Activated naive CD4-positive, alpha-beta T cell treated with anti-CD3 and anti-CD28 coated beads, Interleukin-2, amount 50 U/mL, for 72 hours (primary cell): ENCODE measurements at regions not wholly inside any gene's neighbourhood (a gene's known extent, or its start where the extent isn't known, plus 50 kb on each side); places are given as distances from the start of the nearest gene placed in this dataset.

Experiments used
- ATAC-seq, 2 donors: fragments of 150-1000 bp; cut with Tn5 transposase; 2 replicates each; pipeline ENCODE4 v1.10.0; 2021; ENCODE audit warnings: mild to moderate bottlenecking in 2 of 2, moderate library complexity in 2 of 2
- DNase-seq, 2 donors: peaks; one replicate each; pipeline ENCODE4 v3.0.0; 2021 to 2022; ENCODE audit warnings: low spot score in 2 of 2
- H3K27ac Mint-ChIP-seq, 2 donors: one replicate each; pipeline ENCODE4 v1.8.0; 2022; ENCODE audit warnings: mild to moderate bottlenecking in 2 of 2, mixed read lengths in 2 of 2
- H3K36me3 Mint-ChIP-seq, 2 donors: one replicate each; pipeline ENCODE4 v1.8.0; 2022; ENCODE audit warnings: mixed read lengths in 2 of 2
- H3K9me3 Mint-ChIP-seq, 2 donors: one replicate each; pipeline ENCODE4 v1.8.0; 2022; ENCODE audit warnings: mixed read lengths in 2 of 2

DNA sequence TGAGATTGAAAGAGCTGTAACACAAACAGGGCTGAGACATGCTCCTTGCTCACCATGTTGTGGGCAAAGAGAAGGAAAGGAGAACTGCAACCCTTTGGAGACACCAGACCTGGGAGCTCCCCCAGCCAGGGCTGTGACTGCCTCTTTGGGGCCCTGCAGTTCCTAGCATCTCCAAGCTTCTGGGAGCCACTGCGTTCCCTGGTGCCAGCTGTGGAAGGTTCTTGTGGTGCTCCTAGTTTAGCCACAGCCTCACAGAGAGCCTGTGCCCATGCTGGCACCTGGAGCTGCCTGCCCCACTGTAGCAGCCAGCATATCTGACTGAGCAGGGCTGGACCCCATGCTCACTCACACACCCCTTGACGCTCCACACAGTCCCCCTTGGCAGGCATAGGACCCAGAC, 141.7 kb downstream of the PDHA2 start:
- no peak overlapping the region for H3K27ac Mint-ChIP-seq
- ATAC-seq (no peak), DNase-seq (no peak)
- H3K9me3 Mint-ChIP-seq = peaks cover 10 to 19% of the 10 kb centered on the region in 2 donors
- peaks cover 0 to 5% of the 10 kb centered on the region in 2 donors for H3K36me3 Mint-ChIP-seq

DNA sequence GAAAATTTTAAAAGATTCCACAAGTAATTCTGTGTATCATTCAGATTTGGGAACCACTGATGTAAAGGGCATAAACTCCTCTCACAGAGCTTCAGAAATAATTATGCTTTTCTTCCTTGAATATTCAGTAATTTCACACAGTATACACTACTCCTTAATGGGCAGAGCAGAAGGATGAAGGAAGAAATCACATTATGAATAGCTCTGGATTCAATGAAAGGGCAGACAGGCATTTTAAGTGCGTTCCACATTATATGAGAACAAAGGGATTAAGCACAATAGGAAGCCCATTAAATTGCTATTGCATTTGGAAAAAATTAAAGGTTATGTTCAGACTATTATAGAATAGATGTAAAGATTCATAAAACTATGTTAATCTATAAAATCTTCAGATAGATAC, 142.6 kb downstream of the PDHA2 start:
- Mint-ChIP-seq H3K27ac (no peak overlapping the region), H3K36me3 (peaks cover 0 to 5% of the 10 kb centered on the region in 2 donors), H3K9me3 (peaks cover 10 to 19% of the 10 kb centered on the region in 2 donors)
- no peak for DNase-seq
- no peak for ATAC-seq

DNA sequence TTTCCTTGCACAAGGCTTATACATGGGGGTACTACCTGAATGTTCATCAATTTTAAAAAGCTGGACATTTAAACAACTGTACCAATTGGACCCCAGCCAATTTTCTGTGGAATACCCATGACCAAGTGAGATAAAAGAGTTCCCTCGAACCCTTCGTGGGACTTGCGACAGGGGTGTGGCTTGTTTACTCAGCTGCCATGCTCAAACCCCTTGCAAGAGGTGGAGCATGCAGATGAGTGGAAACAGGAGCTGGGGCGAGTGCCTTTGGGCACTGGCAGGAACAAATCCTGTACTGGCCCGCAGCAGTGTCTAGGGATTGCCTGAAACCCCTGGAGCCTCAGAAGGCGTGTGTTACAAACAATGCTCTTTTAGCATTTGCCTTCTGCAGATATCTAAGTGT, 144.2 kb downstream of the PDHA2 start:
- no peak for DNase-seq
- Mint-ChIP-seq H3K36me3 (peaks cover 0 to 5% of the 10 kb centered on the region in 2 donors), H3K27ac (no peak overlapping the region), H3K9me3 (peaks cover 10 to 19% of the 10 kb centered on the region in 2 donors)
- no peak for ATAC-seq

DNA sequence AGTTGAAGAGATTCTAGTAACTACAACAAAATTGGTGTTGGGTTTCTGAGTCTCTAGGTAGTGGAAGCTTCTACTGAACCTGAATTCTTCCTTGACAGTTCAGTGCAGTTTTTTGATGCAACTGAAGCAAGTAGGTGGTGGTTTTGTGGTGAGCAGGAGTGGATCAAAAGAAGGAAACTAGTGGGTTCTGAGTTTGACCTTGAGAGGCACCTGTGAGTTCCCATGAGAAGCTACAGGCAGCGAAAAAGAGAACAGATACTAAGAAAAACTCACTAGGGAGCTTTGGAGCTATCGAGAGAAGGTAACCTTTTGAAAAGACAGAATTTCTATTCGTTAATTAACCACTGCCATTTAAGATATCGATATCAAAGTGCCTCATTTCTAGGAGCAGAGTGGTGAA, 145.2 kb downstream of the PDHA2 start:
- Mint-ChIP-seq H3K27ac (no peak overlapping the region), H3K36me3 (peaks cover 0 to 5% of the 10 kb centered on the region in 2 donors), H3K9me3 (peaks cover 10 to 12% of the 10 kb centered on the region in 2 donors)
- DNase-seq (no peak), ATAC-seq (no peak)

DNA sequence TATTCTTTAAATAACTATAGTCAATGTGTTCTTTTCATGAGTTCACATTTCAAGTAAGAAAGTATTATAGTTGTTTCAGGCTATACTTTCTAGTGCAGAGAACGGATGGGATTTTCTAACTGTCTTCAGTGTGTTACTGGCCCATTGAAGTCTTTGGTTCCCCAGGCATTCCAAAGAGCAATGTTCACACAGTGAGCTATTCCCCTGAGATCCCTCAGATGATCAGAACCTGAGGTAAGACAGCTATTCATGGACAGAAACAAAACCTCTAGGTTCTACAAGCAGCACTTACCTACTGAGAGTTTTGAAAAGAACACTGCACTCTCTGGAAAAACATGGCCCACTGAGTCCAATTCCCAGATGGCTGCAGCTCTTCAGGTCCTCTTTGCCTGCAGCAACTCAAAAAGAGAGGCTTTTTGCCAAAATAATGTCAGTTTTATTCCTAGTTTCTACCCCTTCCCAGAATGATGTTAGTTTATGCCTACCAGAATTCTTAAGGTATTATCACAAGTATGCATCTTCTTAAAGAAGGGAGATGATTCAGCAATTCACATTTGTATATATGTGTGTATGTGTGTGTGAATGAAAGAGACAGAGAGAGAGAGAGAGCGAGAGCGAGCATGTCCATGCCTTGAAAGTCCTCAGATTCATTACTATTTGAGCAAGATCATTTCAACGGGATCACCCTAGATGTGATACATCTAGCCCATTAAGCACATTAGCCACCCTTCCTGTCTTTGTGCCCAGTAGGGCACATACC, 146.1 kb downstream of the PDHA2 start:
- peaks cover 0 to 4% of the 10 kb centered on the region in 2 donors for H3K36me3 Mint-ChIP-seq
- DNase-seq (no peak), ATAC-seq (no peak)
- H3K9me3 Mint-ChIP-seq = peaks cover 9 to 12% of the 10 kb centered on the region in 2 donors
- H3K27ac Mint-ChIP-seq = no peak overlapping the region

DNA sequence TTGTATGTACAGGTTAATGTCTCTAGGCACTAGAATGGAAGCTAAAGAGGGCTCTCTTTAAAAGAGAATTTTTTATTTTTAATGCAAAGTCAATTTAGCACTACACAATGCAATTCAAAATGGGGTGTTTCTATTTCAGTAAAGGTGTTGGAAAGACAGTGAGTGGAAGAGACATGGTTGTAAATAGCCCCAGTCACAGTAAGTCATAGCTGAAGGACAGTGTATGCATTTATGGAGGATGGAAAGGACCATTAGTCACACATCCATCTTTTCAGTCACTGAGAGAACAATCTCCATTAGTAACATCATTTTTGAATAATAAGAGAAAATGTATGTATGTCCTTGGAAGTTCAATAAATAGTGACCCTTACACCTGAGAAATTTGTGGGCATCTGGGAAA, 148.0 kb downstream of the PDHA2 start:
- DNase-seq (no peak), ATAC-seq (no peak)
- Mint-ChIP-seq H3K36me3 (no peaks in the 10 kb centered on the region), H3K9me3 (peaks cover 5 to 12% of the 10 kb centered on the region in 2 donors), H3K27ac (no peak overlapping the region)

DNA sequence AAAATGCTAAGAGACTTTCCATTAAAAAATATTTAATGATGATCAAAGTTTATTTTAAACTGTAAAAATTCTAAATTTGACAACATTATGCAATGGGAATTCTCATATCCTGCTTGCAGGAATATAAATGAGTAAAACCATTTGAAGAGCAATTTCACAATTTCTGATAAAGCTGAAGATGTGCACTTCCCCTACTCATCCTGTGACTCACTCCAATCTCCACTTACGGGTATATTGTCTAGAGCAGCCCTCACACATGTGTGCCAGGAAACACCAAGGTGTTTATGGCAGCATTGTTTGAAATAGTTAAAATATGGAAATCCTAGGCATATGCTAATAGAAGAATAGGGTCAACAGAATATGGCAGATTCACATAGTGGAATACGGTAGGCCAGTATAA, 158.4 kb downstream of the PDHA2 start:
- peaks cover 6% of the 10 kb centered on the region in 2 donors for H3K9me3 Mint-ChIP-seq
- H3K36me3 Mint-ChIP-seq = no peaks in the 10 kb centered on the region
- no peak for ATAC-seq
- no peak overlapping the region for H3K27ac Mint-ChIP-seq
- no peak for DNase-seq

DNA sequence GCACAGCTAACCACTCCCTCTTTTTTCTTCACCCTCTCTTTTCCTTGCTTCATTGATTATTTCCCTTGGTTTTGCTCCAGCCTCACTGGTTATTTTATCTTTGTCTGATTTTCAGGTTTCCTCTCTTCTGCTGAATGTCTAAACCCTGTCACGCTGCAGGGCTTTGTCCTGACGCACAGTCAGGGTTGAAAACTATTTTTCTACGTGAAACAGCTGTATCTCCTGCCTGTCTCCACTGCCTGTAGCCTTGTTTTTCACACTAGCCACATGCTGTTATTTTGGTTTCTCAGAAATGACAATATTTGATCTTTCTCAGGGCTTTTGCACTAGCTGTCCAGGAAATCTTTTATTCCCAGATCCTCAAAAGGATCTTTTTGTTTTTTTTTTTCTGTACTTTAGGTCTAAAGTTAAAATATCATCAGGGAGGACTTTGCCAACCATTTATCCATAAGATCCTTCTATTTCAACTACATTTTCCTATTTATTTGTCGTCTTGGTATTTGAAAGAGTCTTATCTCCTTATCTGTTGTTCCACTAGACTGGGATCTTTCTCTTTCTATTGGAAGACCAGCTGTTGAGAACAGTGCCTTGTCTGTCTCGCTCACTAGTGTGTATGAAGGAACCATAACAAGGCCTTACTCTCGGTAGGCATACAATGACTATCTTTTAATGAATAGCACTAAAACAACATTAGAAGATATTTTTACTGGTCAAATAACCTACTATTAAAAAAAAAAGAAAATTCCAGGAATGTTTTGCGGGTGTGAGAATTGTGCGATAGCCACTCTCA, 164.3 kb downstream of the PDHA2 start:
- H3K27ac Mint-ChIP-seq = no peak overlapping the region

DNA sequence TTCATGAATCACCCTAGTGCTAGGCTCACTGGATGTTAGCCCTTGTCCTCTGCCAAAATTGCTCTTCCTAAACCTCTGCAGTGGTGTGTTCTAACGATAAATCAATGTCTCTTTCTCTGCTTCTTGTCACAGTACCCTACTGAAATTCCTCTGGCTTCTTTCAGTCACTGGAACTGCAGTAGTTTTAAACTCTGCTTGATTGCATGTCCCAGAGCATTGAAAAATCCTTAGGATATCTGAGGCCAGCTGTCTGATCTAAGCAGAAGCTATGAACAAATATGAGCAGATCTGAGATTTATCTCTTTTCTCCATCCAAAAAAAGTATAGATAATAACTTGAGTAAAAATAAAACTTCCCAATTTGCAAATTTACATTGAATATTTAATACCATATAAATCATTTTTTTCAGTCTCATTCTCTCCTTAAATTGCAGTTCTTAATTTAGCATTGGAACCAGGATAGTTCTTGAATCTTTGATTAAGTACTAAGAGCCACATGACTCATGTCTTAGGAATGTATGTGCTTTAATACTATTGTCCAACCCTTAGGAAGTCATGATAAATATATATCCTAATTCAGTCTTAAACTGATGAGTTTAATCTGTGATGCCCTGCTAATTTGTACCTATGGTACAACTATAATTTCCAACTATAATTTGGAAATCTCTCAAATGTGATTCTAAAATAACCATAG, 169.7 kb downstream of the PDHA2 start:
- ATAC-seq (no peak), DNase-seq (no peak)
- H3K27ac Mint-ChIP-seq = no peak overlapping the region
- no peaks in the 10 kb centered on the region for H3K9me3 Mint-ChIP-seq
- no peaks in the 10 kb centered on the region for H3K36me3 Mint-ChIP-seq

More for the DNA sequence above, 164.3 kb downstream of the PDHA2 start:
- peaks cover 3 to 6% of the 10 kb centered on the region in 2 donors for H3K9me3 Mint-ChIP-seq
- no peak for DNase-seq
- ATAC-seq = no peak
- H3K36me3 Mint-ChIP-seq = no peaks in the 10 kb centered on the region

DNA sequence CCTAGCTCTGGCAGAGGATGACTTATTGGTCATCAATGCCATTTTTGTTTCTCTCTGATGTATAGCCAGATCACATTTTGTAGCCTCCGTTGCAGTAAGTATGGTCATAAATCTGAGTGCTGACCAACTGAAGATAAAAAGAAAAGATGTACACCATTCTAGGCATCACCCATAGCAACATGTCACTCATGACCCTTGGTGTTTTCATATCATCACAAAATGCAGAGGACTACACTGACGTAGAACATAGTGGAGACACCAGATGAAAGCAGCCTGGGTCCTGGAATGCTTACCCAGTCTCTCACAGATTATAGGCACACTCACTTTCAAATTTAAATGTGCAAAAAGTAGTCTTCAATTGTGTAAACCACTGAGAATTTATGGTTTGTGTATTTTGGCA, 172.8 kb downstream of the PDHA2 start:
- no peak for ATAC-seq

DNA sequence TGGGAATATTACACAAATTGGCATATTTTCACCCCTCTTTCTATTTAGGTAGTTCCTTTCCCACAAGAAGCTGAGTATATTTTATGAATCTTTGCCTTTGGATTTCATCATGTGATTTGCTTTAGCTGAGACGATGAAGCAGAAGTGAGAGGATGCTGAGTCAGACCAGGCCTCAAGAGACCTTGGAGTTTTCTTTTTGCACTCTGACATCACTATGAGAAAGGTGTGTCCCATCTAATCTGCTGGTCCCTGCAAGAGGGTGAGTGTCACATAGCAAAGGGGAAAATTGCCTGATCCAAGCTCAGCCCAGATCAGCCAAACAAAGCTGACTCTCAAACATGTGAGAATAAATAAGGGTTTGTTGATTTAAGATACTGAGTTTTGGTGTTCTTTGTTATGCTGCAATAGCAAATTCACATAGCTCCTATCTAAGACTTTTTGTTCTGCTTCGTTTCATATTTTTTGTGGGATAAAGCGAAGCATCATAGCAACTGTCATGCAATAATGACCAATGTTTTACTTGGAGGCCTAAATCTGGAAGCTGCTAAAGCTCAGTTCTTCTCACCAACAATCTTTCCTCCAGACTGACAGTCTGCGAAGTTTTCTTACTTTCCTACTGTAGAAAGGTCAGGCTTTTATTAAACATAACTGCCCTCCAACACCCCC, 176.9 kb downstream of the PDHA2 start:
- no peak for DNase-seq
- H3K36me3 Mint-ChIP-seq = no peaks in the 10 kb centered on the region
- ATAC-seq = no peak

More for the DNA sequence above, 172.8 kb downstream of the PDHA2 start:
- DNase-seq = no peak
- Mint-ChIP-seq H3K36me3 (no peaks in the 10 kb centered on the region), H3K9me3 (no peaks in the 10 kb centered on the region), H3K27ac (no peak overlapping the region)

DNA sequence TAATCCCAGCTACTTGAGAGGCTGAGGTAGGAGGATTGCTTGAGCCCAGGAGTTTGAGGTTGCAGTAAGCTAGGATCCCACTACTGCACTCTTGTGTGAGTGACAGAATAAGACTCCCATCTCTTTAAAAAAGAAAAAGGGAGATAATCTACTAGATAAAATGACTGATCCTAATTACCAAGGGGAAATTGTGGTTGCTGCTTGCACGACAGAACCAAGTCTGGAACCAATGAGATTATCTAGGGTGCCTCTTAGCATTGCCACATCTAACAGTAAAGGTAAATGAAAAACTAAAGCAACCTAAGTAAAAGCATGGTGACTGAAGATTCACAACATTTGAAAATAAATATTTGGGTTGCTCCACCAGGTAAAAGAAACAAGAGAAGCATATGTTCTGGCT, 185.1 kb downstream of the PDHA2 start:
- no peak overlapping the region for H3K27ac Mint-ChIP-seq
- DNase-seq (no peak), ATAC-seq (no peak)
- peaks cover 5 to 15% of the 10 kb centered on the region in 2 donors for H3K9me3 Mint-ChIP-seq
- no peaks in the 10 kb centered on the region for H3K36me3 Mint-ChIP-seq

More for the DNA sequence above, 176.9 kb downstream of the PDHA2 start:
- Mint-ChIP-seq H3K9me3 (peaks cover 0 to 5% of the 10 kb centered on the region in 2 donors), H3K27ac (no peak overlapping the region)

DNA sequence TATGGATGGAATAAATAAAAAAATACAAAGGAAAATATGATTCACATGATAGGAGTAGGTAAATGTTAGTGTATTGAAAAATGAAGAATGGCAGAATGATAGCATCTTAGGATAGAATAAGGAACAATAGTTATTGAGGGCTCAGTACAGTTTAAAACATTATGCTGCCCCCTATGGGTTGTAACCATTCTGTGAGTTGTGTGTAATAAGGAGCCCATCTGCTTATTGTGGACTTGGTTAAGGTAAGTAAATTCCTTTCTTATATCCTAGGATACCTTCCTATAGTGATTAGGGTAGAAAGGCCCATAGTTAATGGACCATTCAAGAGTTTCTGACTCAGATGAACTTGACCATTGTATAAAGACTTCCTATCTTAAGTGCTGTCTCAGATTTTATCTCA, 195.8 kb downstream of the PDHA2 start:
- no peak for DNase-seq
- no peak overlapping the region for H3K27ac Mint-ChIP-seq
- H3K9me3 Mint-ChIP-seq = peaks cover 0 to 3% of the 10 kb centered on the region in 2 donors
- ATAC-seq = no peak
- no peaks in the 10 kb centered on the region for H3K36me3 Mint-ChIP-seq

DNA sequence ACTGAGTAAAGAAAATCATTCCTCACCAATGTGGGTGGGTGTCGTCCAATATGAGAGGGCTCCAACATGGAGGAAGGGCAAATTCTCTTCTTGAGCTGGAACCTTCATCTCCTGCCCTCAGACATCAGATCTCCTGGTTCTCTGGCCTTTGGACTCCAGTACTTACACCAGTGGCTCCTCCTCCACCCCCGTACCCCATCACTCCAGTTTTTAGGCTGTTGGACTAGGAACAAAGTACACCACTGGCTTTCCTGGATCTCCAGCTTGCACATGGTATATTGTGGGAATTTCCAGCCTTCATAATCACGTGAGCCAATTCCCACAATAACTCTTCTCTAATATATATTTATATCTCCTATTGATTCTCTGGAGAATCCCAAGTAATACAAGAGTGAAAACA, 196.9 kb downstream of the PDHA2 start:
- peaks cover 0 to 3% of the 10 kb centered on the region in 2 donors for H3K9me3 Mint-ChIP-seq
- no peak for DNase-seq
- ATAC-seq = no peak
- H3K27ac Mint-ChIP-seq = no peak overlapping the region
- no peaks in the 10 kb centered on the region for H3K36me3 Mint-ChIP-seq

DNA sequence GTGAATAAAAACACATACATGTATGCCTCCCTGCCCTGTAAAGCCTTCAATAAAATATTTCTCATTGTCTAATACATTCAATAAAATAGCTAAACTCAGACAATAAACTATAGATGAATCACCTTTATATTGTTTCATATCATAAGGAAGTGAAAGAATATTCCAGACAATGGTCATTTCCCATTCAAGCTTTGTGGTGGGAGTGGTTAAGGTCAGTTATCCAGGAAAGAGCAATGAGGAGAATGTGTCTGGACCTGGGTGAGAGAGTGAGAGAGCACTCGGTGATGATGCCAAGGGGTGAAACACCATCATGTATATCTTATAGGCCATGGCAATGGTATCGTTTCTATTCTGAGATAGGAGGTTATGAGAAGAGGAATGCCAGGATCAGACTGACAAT, 197.8 kb downstream of the PDHA2 start:
- H3K27ac Mint-ChIP-seq = no peak overlapping the region
- H3K36me3 Mint-ChIP-seq = no peaks in the 10 kb centered on the region
- ATAC-seq = no peak
- no peak for DNase-seq
- peaks cover 0 to 3% of the 10 kb centered on the region in 2 donors for H3K9me3 Mint-ChIP-seq

DNA sequence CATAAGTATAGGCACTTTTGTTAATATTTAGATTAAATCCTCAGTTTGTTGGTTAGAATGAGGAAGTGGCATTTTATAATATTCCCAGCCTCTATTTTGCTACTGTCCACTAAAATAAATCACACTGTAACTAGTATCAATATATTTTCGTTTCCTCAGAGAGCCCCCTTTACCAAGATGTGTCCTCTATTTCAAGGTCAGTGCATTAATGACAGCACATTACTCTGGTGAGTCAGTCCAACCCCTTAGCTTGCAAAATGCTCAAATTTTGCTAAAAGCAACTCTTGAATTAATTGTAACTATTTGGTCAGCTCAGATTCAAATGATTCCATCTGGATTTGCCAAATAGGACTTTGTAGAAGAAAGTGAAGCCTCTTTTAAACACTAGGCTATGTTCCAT, 199.3 kb downstream of the PDHA2 start:
- H3K9me3 Mint-ChIP-seq = peaks cover 0 to 3% of the 10 kb centered on the region in 2 donors

More for the DNA sequence above, 199.3 kb downstream of the PDHA2 start:
- ATAC-seq = no peak
- no peak for DNase-seq
- Mint-ChIP-seq H3K36me3 (no peaks in the 10 kb centered on the region), H3K27ac (no peak overlapping the region)
